BLaER1 (cell line): ENCODE measurements at regions not wholly inside any gene's neighbourhood (a gene's known extent, or its start where the extent isn't known, plus 50 kb on each side); places are given as distances from the start of the nearest gene placed in this dataset.
A peak's percentile ranks its signal among the peaks of the same experiment; 100 is the strongest.
"Not testable (repeated sequence)": the region's sequence is repeated elsewhere in the genome, so short reads cannot be mapped to it uniquely, and the experiment has no call there.

ENCODE experiments used
- H3K27ac ChIP-seq: shearing (Covaris generic); formaldehyde crosslinking; 2 replicates; pipeline ENCODE4 v1.8.1; 2022
- H3K27me3 ChIP-seq: shearing (Covaris generic); formaldehyde crosslinking; 2 replicates; pipeline ENCODE4 v1.8.1; 2022
- H3K36me3 ChIP-seq: shearing (Covaris generic); formaldehyde crosslinking; 2 replicates; pipeline ENCODE4 v1.8.1; 2022
- H3K4me1 ChIP-seq: shearing (Covaris generic); formaldehyde crosslinking; 2 replicates; pipeline ENCODE4 v1.8.1; 2022
- H3K4me2 ChIP-seq: shearing (Covaris generic); formaldehyde crosslinking; 2 replicates; pipeline ENCODE4 v1.8.1; 2022
- H3K4me3 ChIP-seq: shearing (Covaris generic); formaldehyde crosslinking; 2 replicates; pipeline ENCODE4 v1.8.1; 2022
- H3K9ac ChIP-seq: shearing (Covaris generic); formaldehyde crosslinking; 2 replicates; pipeline ENCODE4 v1.8.1; 2022
- H3K9me3 ChIP-seq: shearing (Covaris generic); formaldehyde crosslinking; 2 replicates; pipeline ENCODE4 v1.8.1; 2022
- H4K20me1 ChIP-seq: shearing (Covaris generic); formaldehyde crosslinking; 2 replicates; pipeline ENCODE4 v1.8.1; 2022
- Cebpa-rat ChIP-seq: shearing (Covaris generic); IDR thresholded peaks from 2 replicates; pipeline ENCODE4 v1.8.1; 2022

DNA sequence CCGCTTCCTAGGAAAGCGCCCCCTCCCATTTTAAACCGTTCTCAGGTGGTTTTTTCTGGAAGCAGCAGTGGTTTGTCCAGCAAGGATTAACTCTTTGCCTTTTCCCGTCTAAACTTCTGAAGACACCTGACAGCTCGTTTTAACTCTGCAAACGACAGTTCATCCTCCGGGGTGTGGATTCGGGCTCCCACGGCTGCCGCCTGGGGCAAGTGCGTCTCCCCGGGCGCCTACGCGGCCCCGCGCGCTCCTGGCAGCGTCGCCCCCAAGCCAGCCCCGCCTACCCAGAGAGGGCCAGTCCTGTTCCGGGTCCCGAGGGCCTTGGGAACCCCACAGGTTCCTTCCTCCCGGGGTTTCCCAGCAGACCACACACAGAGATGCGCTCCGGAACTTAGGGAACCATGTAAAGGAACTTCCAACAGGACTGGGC, 54.4 kb downstream of the PRR18 start:
- Histone ChIP-seq H3K27ac (no peak overlapping the region), H3K9me3 (0 out of 2 replicates have a peak, but pooled peaks cover 4% of the 10 kb centered on the region)

DNA sequence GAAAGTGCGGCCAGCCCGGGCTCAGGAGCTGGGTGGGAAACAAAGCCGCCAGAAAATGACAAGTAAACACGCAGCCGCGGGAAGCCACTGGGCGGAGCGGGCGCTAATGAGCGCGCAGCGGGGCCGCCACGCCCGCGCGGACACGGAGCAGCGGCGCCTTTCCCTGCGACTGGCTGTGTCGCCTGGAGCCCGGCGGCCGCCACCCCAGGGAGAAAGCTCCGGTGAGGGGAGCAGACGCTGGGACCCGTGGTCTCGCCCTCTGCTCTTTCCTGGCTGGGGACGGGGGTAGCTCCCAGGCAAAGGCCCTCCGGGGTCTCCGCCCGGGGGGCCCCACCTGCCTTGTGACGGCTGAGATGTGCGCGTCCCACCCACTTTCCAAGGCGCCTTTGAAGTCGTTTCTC, 54.9 kb downstream of the PRR18 start:
- no peak overlapping the region for H3K9ac ChIP-seq
- peak overlapping the region; percentile 85 for H3K4me2 ChIP-seq
- H3K4me3 ChIP-seq, result peak overlapping the region; percentile 64
- peaks cover 38% of the 10 kb centered on the region for H3K4me1 ChIP-seq
- H3K36me3 ChIP-seq, result no peaks in the 10 kb centered on the region
- H4K20me1 ChIP-seq, result 0 out of 2 replicates have a peak, but pooled peaks cover 5% of the 10 kb centered on the region
- H3K27me3 ChIP-seq, result peaks cover 36% of the 10 kb centered on the region
- H3K27ac ChIP-seq, result no peak overlapping the region
- no peak for TF ChIP-seq Cebpa-rat
- H3K9me3 ChIP-seq, result 0 out of 2 replicates have a peak, but pooled peaks cover 4% of the 10 kb centered on the region

More for the DNA sequence above, 54.4 kb downstream of the PRR18 start:
- no peak overlapping the region for H3K9ac ChIP-seq
- H4K20me1 ChIP-seq, result 0 out of 2 replicates have a peak, but pooled peaks cover 5% of the 10 kb centered on the region
- H3K27me3 ChIP-seq, result peaks cover 36% of the 10 kb centered on the region
- TF ChIP-seq Cebpa-rat, result no peak
- H3K36me3 ChIP-seq, result no peaks in the 10 kb centered on the region
- H3K4me2 ChIP-seq, result peak overlapping the region; percentile 85
- peaks cover 43% of the 10 kb centered on the region for H3K4me1 ChIP-seq
- peak overlapping the region; percentile 64 for H3K4me3 ChIP-seq

DNA sequence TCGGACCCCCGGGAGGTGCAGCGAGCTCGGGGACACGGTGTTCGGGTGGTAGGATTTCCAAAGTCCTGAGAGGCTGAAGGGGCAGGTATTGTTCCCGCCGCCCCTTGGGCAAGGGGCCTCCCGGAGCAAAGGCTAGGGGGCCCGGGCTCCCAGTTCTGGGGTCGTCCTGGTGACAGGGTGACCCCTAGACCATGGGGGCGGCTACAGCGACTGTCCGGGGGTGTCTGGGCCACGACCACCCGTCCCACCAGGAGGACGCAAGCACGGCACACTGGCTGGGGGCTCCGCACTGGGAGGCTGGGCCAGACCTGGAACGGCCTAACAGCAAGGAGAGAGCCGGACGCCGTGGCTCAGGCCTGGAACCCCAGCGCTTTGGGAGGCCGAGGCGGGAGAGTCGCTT, 55.6 kb downstream of the PRR18 start:
- Histone ChIP-seq H3K4me3 (peak overlapping the region; percentile 64), H3K27ac (no peak overlapping the region)
- TF ChIP-seq Cebpa-rat, result no peak

DNA sequence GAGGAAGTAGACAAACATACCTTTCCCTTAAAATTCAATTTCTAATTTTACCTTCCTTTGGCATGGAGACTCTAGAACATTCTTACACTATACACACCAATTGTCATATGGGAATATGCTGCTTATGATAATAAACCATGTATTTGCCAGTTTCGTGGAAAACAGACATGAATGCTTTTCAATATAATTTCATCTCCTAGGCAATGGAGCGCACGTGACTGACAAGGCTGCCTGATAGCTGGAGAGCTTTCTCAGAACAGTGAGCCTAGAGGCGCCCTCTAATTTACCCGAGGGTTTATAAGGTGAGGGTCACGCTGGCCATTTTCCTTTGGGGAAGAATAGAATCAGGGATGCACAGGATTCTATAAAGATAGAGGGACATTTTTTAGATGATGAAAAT, 56.5 kb downstream of the PRR18 start:
- Histone ChIP-seq H3K27me3 (peaks cover 36% of the 10 kb centered on the region), H3K36me3 (no peaks in the 10 kb centered on the region), H3K4me1 (peaks cover 36% of the 10 kb centered on the region), H3K4me3 (no peak overlapping the region), H3K9ac (no peak overlapping the region), H3K9me3 (0 out of 2 replicates have a peak, but pooled peaks cover 4% of the 10 kb centered on the region), H3K27ac (no peak overlapping the region), H4K20me1 (0 out of 2 replicates have a peak, but pooled peaks cover 5% of the 10 kb centered on the region), H3K4me2 (peak overlapping the region; percentile 72)
- TF ChIP-seq Cebpa-rat, result no peak

More for the DNA sequence above, 55.6 kb downstream of the PRR18 start:
- H3K9ac ChIP-seq, result no peak overlapping the region
- H3K27me3 ChIP-seq, result peaks cover 36% of the 10 kb centered on the region
- H3K4me2 ChIP-seq, result peak overlapping the region; percentile 85; the same call in 1 of the 2 replicates
- H3K9me3 ChIP-seq, result 0 out of 2 replicates have a peak, but pooled peaks cover 4% of the 10 kb centered on the region
- H3K36me3 ChIP-seq, result no peaks in the 10 kb centered on the region
- 0 out of 2 replicates have a peak, but pooled peaks cover 5% of the 10 kb centered on the region for H4K20me1 ChIP-seq
- peaks cover 36% of the 10 kb centered on the region for H3K4me1 ChIP-seq

DNA sequence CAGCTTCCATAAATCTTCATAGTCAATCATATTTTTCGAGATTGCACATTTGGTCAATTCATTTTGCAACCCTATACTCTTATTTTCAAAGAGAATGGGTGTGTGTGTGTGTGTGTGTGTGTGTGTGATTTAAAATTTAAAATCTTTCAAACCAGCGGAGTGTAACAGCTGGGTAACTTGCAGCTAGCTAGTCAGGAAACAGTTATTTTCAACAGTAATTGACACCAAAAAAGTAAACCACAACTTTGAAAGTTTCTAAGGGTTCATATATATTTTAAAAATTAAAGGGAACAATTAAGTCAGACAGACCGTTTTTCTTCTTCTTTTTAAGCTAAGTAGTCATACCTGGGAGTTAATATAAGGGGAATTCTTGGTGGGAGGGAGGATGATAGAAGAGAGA, 57.0 kb downstream of the PRR18 start:
- Histone ChIP-seq H3K36me3 (no peaks in the 10 kb centered on the region), H3K4me1 (peaks cover 36% of the 10 kb centered on the region), H3K9ac (no peak overlapping the region), H3K4me2 (peak overlapping the region; percentile 72), H3K9me3 (0 out of 2 replicates have a peak, but pooled peaks cover 4% of the 10 kb centered on the region), H3K27me3 (peaks cover 36% of the 10 kb centered on the region), H4K20me1 (0 out of 2 replicates have a peak, but pooled peaks cover 5% of the 10 kb centered on the region), H3K4me3 (no peak overlapping the region), H3K27ac (no peak overlapping the region)
- no peak for TF ChIP-seq Cebpa-rat

DNA sequence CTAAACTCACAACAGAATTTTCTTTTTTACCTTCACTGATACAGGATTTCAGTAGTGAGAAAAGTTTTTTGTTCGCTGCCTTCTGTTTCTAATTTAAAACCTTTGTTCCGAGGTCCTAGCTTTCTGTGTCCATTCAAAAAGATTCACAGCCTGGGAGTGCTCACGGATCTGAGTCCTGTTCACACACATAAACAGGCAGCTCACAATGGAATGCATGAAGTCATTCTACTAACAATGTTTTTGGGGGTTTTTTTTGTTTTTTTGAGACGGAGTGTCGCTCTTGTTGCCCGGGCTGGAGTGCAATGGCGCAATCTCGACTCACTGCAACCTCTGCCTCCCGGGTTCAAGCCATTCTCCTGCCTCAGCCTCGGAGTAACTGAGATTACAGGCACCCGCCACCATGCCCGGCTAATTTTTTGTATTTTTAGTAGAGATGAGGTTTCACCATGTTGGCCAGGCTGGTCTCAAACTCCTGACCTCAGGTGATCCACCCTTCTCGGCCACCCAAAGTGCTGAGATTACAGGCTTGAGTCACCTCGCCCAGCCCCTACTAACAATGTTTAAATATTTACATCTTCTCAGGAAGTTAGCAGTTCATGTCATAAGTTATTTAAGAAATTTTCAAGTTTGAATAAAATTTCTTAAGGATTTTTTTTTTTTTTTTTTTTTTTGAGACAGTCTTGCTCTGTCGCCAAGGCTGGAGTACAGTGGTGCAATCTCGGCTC, 59.0 kb downstream of the PRR18 start:
- not testable (repeated sequence) for H4K20me1 ChIP-seq, H3K36me3 ChIP-seq, H3K9ac ChIP-seq, H3K9me3 ChIP-seq, H3K4me2 ChIP-seq, H3K4me3 ChIP-seq, H3K27ac ChIP-seq
- peaks cover 20% of the 10 kb centered on the region for H3K27me3 ChIP-seq
- H3K4me1 ChIP-seq, result peaks cover 47% of the 10 kb centered on the region

DNA sequence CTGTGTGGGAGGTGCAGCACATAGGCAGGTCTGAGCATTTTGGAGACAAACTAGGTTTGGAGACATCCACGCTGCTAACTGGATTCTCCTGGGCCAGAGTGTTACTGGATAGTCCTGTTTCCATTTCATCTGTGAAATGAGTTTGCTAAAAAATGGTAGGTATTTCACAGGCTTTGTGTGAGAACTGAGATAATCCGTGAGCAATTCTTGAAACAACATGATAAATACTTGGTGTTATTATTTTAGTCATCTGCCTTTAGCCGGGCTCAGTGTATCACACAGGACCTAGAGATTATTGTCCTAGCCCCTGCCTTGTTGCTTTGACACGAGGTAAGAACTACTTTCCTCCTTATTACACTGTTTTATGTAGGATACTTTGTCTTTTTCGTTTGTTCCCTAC, 63.0 kb downstream of the PRR18 start:
- Histone ChIP-seq H3K4me2 (peak overlapping the region; percentile 70), H3K36me3 (no peaks in the 10 kb centered on the region), H3K9ac (no peak overlapping the region), H3K27ac (no peak overlapping the region), H3K4me3 (no peak overlapping the region), H3K27me3 (no peaks in the 10 kb centered on the region), H4K20me1 (no peaks in the 10 kb centered on the region), H3K9me3 (no peaks in the 10 kb centered on the region), H3K4me1 (peaks cover 19% of the 10 kb centered on the region)
- TF ChIP-seq Cebpa-rat, result no peak

DNA sequence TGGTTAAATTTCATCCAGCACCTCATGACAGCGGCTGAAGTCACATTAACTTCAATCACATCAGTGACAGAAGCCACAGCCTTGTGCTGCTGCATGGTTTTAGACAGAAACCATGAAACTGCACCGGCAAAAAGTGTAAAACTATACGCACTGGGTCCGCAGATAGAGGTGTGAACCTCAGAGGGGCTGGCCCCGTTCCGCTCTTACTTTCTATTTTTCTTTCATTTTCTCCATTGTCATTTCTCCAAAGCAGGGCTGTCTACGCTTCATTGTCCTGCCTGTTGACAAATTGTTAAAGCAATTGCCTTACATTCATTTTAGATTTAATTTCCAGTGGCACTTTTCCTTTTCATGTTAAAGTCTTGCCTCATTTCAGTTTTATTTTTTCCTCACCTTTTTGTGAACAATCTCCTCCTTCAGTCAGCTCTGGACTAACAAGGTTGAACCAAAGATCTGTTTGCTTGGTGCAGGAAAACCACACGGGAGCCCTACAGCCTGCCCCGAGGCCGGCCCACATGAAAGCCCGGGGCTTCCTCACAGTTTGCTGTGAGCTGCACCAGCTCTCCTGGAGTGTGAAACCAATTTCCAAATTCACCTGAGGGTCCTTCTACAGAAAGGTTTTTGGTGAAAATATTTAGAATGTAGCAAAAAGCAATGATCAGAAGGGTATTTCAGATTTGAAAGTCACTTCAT, 63.7 kb downstream of the PRR18 start:
- H4K20me1 ChIP-seq, result no peaks in the 10 kb centered on the region
- no peak overlapping the region for H3K27ac ChIP-seq
- H3K4me2 ChIP-seq, result peak overlapping the region; percentile 70
- no peaks in the 10 kb centered on the region for H3K27me3 ChIP-seq
- peaks cover 19% of the 10 kb centered on the region for H3K4me1 ChIP-seq
- H3K36me3 ChIP-seq, result no peaks in the 10 kb centered on the region
- H3K9me3 ChIP-seq, result no peaks in the 10 kb centered on the region
- H3K9ac ChIP-seq, result no peak overlapping the region
- peak overlapping the region; percentile 22; the same call in 1 of the 2 replicates for H3K4me3 ChIP-seq
- TF ChIP-seq Cebpa-rat, result no peak

DNA sequence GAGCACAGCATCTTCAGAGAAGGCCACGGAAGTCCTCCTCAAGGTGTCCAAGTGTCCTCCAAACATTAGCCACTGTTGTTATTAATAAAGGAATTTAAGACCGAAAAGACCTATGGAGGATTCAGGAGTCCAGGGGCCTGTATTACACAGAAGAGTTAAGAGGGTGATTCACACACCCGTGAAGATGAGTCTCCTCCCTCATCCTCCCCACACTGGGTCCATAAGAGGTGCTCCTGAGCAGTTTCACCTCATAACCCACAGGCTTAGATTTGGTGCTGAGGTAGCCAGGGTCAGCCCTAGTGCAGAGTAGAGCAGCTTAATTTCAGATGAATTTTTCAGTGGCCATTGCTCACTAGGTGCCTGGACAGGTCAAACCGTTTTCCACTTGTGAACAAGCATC, 65.3 kb downstream of the PRR18 start:
- Histone ChIP-seq H3K9me3 (no peaks in the 10 kb centered on the region), H3K4me2 (no peak overlapping the region), H3K36me3 (no peaks in the 10 kb centered on the region), H3K27me3 (no peaks in the 10 kb centered on the region), H3K27ac (no peak overlapping the region), H3K9ac (no peak overlapping the region), H3K4me3 (no peak overlapping the region), H4K20me1 (no peaks in the 10 kb centered on the region), H3K4me1 (peaks cover 23% of the 10 kb centered on the region)
- no peak for TF ChIP-seq Cebpa-rat

DNA sequence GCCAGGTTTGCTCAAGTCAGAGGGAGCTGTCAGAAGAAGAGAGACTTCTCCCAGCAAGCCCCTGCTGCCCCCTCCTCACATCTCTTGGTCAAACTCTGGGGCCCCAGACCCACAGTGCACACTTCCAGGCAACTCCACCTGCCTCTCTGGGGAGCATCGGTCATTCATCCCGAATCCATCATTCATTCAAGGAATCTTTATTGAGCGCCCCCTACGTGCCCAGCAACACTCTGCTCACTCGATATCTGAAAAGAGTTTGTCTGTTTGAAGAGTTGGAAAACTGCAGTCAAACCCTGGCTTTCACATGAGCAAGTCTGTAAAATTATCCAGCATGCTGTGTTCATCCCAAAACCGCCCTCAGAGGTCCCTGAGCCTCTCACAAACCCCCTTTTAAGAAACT, 66.2 kb downstream of the PRR18 start:
- no peaks in the 10 kb centered on the region for H3K27me3 ChIP-seq
- no peak for TF ChIP-seq Cebpa-rat

More for the DNA sequence above, 66.2 kb downstream of the PRR18 start:
- no peak overlapping the region for H3K4me3 ChIP-seq
- H4K20me1 ChIP-seq, result no peaks in the 10 kb centered on the region
- no peaks in the 10 kb centered on the region for H3K36me3 ChIP-seq
- peaks cover 32% of the 10 kb centered on the region for H3K4me1 ChIP-seq
- H3K4me2 ChIP-seq, result no peak overlapping the region
- H3K9me3 ChIP-seq, result no peaks in the 10 kb centered on the region
- H3K27ac ChIP-seq, result no peak overlapping the region
- no peak overlapping the region for H3K9ac ChIP-seq
